NCI-H748 (cell line): ENCODE measurements at regions not wholly inside any gene's neighbourhood (a gene's known extent, or its start where the extent isn't known, plus 50 kb on each side); places are given as distances from the start of the nearest gene placed in this dataset.
A peak's percentile ranks its signal among the peaks of the same experiment; 100 is the strongest.
"Not testable (repeated sequence)": the region's sequence is repeated elsewhere in the genome, so short reads cannot be mapped to it uniquely, and the experiment has no call there.

Experiments used
- DNase-seq: peaks from one replicate; lab custom pipeline; 2025; ENCODE audit not compliant: unreplicated experiment; lab: John Stamatoyannopoulos, UW

GRCh38 chr6:27547157-27548075 lies 74.5 kb upstream of the ZNF184 start:
- DNase-seq: peak; percentile 90

DNA sequence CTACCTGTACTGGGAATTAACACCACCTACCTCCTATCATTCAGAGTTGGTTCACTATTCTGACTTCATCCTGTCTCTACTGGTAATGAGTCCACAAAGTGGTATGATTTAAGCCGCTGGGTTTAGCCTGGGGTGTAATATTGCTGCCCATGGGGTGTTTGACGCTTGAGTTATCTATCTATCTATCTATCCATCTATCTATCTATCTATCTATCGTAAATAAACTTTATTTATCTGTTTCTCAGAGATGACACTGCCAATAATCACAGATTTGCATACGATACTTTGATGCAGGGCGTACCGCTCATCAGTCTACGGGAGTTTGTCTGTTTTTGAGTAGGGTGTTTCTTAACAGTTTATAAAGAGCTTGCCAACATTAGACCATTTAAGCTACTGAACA lies 73.6 kb upstream of the ZNF184 start:
- peak; percentile 47 for DNase-seq

- peak; percentile 92 for DNase-seq
Observed at GRCh38 chr6:27545271-27546046, 72.6 kb upstream of the ZNF184 start.

GRCh38 chr6:27544612-27545260 lies 71.8 kb upstream of the ZNF184 start:
- DNase-seq: peak; percentile 70

GRCh38 chr6:27544135-27544534 lies 71.2 kb upstream of the ZNF184 start:
- peak; percentile 44 for DNase-seq

GRCh38 chr6:27542485-27542884 lies 69.6 kb upstream of the ZNF184 start:
- peak; percentile 20 for DNase-seq

DNA sequence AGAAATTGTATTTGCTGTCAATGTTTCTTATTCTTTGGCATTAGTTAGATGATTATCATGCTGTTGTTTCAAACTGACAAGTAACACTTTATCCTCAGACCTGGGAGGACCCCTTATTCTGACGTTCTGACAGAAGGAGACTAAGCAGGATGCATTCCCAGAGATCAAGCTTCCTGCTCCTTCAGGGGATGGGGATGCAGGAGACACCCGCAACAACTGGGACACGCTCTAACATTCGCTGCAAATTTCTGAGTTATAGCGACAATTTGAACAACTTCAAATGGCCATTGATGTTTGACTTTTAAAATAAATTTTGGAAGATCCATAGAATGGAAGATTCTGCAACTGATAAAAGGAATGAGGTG lies 69.0 kb upstream of the ZNF184 start:
- DNase-seq: peak; percentile 43

DNA sequence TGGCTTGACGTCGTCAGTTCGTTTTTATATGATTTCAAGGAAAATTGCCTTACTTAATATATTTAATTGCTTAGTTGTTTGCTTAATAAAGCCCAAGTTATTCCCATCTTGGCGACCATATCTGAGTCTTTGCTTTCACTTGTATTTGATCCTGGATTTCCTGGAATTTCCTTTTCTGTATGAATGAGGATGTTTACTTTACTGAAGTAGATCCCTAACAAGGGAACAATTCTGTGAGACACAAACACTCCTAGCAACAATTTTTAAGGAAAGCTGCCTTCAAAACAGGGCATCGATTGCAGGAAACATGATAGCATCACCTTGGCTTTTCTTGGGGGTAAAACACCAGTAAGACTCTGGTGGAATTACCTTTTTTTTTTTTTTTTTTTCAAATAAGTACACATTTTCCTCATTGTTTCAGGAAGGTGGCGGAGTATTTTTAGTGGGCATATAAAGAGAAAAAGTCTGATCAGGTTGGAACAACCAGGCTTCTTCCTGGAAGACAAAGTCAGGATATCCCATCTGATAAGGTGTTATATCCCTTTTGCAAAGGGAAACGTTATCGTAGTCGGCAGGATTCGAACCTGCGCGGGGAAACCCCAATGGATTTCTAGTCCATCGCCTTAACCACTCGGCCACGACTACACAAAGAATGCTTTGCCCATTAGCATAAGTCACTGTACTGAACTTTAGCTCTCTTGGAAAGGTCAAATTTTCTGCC lies 68.5 kb upstream of the ZNF184 start:
- peak; percentile 82 for DNase-seq

- DNase-seq: no peak
Observed at GRCh38 chr6:27539551-27539950, 66.6 kb upstream of the ZNF184 start.

DNA sequence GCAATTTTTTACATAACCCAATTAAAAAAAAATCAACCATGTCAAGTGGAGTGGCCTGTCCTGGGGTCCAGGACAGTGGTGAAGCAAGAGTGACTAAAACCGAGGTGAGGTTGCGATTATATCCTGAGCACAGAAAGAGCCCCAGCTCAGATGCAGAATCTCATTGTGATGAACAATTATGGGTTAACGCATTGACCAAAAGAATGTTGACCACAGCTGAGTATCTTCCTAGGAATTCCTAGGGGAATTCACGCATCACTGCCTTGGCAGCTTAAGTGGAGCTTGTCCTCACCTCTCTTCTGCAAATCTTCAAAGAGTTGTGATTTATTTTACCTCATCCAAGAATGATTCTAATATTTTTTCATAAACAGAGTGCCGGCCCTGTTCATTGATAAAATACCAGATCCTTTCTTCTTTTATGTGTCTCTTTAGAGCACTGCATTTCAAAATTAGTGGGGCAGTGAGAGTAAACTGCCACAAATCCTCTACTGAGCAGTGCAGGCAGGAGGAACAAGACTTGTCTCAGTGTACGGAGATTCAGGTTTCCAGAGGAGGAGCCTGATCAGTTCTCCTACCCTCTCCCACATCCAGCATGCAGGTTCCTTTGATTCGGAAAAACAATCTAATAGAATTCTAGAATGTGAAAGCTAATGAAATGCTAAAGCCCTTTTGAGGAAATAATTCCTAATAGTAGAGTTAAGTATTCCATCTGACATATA lies 60.1 kb upstream of the ZNF184 start:
- DNase-seq: no peak

- peak; percentile 45 for DNase-seq
Observed at GRCh38 chr6:27531772-27532459, 59.0 kb upstream of the ZNF184 start.

DNA sequence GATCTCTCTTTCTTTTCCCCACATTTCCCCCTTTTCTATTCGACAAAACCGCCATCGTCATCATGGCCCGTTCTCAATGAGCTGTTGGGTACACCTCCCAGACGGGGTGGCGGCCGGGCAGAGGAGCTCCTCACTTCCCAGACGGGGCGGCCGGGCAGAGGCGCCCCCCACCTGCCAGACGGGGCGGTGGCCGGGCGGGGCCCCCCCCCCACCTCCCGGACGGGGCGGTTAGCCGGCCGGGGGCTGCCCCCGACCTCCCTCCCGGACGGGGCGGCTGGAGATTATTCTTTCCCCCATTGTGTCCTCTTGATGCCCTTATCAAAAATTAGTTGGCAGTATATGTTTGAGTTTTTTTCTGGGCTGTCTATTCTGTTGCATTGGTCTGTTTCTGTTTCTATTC lies 56.9 kb upstream of the ZNF184 start:
- not testable (repeated sequence) for DNase-seq

- DNase-seq: no peak
Observed at GRCh38 chr6:27528714-27529113, 55.8 kb upstream of the ZNF184 start.
